GM19238 (cell line): ENCODE measurements at regions not wholly inside any gene's neighbourhood (a gene's known extent, or its start where the extent isn't known, plus 50 kb on each side); places are given as distances from the start of the nearest gene placed in this dataset.
"Not testable (repeated sequence)": the region's sequence is repeated elsewhere in the genome, so short reads cannot be mapped to it uniquely, and the experiment has no call there.

ENCODE experiments used
- DNase-seq: peaks from one replicate; pipeline ENCODE4 v3.0.0; 2011; ENCODE audit warnings: low spot score; ENCODE audit not compliant: insufficient read length

GRCh38 chr18:4781873-4782272, 326.8 kb upstream of the DLGAP1 start:
- DNase-seq: no peak

DNA sequence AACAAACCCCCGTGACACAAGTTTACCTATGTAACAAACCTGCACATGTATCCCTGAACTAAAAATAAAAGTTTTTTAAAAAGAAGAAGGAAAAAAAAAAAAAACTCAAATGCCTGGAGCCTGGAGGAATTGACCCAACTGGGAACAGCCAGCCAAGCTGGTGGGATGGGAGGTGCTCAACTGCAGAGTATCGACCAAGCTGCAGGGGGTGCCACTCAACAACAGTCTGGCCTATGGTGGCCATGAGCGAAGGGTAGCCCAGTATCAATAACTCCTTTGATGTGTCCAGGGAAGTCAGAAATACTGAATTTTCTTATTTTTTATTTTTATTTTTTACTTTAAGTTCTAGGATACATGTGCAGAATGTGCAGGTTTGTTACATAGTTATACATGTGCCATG, 310.3 kb upstream of the DLGAP1 start:
- DNase-seq: no peak

GRCh38 chr18:4762330-4762729, 307.2 kb upstream of the DLGAP1 start:
- DNase-seq: no peak

- DNase-seq: no peak
These were observed 303.9 kb upstream of the DLGAP1 start for GRCh38 chr18:4758980-4759379.

DNA sequence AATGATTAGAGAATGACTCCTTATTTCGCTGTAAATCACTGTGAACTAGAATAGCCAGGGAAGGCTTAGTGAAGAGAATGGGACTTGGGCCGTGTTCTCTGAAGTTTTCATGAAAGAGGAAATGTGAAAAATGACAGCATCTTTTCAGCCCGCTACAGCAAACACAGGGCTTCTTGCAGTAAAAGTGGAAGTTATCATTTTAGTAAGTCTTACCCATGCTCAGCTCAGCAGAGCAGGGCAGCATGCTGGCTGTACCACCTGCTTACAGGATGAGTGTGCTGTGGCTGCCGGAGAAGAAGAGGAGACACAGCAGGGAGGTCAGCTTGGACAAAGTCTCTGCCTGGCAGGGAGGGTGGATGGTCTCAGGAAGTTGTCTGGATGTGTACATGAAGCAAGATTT, 300.7 kb upstream of the DLGAP1 start:
- no peak for DNase-seq

GRCh38 chr18:4753151-4753550, 298.0 kb upstream of the DLGAP1 start:
- DNase-seq: not testable (repeated sequence)

GRCh38 chr18:4751523-4751922, 296.4 kb upstream of the DLGAP1 start:
- no peak for DNase-seq

- no peak for DNase-seq
These were observed 295.6 kb upstream of the DLGAP1 start for GRCh38 chr18:4750393-4751346.

- no peak for DNase-seq
These were observed 293.9 kb upstream of the DLGAP1 start for GRCh38 chr18:4748975-4749374.

DNA sequence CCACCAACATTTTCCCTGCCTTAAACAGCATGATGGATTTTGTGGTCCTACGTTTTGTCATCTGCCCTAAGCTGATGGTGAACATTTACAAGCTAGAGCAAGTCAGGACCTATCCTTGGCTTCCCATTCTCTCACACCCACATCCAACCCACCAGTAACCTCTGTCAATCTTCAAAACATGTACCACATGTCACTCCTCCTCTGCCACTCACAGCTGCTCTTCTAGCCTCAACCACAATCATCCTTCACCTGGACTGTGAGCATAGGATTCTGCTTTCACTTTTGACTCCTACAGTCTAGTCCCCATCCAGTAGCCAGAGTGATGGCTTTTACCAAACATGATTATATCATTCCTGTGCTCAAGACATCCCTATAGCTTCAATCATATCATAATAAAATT, 279.8 kb upstream of the DLGAP1 start:
- DNase-seq: no peak

DNA sequence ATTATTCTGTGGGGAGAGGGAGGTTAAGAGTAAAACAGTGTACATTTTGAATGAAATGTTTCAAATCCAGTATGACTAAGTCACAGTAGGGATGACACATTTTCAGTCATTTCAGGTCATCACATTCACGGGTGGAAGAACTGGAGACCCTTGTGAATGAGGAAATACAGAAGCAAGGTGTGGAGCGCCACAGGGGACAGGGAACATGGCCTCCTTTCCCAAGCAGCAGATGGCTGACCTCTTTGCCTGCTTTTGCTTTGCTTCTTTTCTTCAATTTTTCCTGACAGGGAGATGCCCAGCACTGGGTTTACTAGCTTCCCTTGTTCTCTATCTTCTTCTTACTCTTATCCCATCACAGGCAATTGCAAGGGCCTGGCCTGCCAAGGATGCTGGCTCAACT, 278.9 kb upstream of the DLGAP1 start:
- DNase-seq: no peak

DNA sequence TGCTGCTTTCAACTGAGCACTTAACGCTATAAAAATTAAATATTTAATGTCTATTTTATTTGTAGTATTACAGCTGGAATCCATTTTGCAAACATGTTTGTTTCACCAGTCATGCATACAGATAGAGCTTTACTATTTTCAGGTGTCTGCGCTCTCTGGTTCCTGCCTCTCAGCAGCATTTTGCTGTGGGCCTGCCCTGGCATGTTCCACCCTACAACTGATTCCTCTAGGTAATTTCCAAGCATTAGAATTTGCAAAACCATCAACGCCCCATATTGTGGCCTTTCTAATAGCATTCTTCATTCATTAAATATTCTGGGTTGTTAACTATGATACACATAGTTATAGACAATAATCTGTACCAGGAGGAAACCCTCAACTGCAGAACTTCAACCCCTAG, 266.4 kb upstream of the DLGAP1 start:
- no peak for DNase-seq

- DNase-seq: no peak
These were observed 265.4 kb upstream of the DLGAP1 start for GRCh38 chr18:4720518-4720917.

GRCh38 chr18:4705894-4706293, 250.8 kb upstream of the DLGAP1 start:
- no peak for DNase-seq

DNA sequence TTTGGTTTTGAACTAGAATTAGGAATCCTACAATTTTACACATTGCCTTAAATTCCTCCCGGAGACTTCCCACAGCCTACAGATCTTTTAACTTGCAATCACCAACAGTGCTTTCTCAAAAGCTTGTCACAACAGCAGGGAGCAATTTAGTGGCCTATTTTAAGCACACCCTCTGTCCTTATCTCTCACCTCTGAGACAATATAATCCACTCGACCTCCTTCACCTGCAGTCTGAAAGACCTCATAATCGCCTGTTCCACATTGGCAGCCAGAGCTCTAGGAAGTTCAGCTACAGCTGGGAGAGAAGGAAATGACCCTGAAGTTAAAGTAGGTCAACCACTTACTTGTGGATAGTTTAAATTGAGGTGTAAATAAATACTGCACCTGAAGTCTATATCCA, 249.7 kb upstream of the DLGAP1 start:
- no peak for DNase-seq

DNA sequence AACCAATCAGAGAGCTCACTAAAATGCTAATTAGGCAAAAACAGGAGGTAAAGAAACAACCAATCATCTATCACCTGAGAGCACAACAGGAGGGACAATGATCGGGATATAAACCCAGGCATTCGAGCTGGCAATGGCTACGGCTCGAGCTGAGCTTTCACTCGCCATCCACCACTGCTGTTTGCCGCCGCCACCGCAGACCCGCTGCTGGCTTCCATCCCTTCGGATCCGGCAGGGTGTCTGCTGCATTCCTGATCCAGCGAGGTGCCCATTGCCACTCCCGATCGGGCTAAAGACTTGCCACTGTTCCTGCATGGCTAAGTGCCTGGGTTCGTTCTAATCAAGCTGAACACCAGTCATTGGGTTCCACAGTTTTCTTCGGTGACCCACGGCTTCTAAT, 236.7 kb upstream of the DLGAP1 start:
- DNase-seq: no peak

DNA sequence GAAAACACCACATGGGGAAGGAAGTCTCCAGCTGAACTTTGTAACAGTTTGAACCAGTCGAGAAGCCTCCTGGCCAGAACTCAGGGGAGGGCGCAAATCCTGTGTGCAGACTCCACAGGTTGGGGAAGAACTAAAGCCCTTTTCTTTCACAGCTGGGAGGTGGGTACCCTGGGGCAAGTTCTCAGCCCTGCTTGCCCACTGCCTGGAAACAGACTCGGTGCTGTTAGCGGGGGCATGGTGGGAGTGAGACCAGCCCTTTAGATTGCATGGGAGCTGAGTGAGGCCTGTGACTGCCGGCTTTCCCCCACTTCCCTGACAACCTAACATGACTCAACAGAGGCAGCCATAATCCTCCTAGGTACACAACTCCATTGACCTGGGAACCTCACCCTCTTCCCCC, 223.6 kb upstream of the DLGAP1 start:
- not testable (repeated sequence) for DNase-seq

DNA sequence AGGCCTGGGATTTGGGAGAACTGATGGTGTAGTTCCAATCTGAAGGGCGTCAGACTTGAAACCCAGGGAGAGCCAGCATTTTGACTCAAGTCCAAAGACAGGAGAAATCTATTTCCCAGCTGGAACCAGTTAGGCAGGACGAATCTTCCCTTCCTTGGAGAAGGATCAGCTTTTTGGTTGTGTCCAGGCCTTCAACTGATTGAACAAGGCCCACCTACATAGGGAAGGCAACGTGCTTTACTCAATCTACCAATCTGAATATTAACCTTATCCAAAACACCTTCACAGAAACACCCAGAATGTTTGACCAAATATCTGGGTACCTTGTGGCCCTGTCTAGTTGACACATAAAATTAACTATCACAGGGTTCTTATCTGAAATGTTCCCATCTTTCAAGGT, 221.9 kb upstream of the DLGAP1 start:
- DNase-seq: no peak

DNA sequence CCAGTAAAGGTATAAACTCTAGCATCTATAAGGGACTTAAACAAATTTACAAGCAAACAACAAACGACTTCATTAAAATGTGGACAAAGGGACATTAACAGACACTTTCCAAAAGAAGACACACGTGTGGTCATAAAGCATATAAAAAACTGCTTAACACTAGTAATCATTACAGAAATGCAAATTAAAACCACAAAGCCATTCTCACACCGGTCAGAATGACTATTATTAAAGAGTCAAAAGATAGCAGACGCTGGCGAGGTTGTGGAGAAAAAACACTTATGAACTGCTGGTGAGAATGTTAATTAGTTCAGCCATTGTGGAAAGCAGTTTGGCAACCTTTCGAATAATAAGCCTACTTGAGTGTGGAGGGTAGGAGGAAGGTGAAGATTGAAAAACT, 217.1 kb upstream of the DLGAP1 start:
- no peak for DNase-seq

GRCh38 chr18:4658804-4659203, 203.7 kb upstream of the DLGAP1 start:
- no peak for DNase-seq

GRCh38 chr18:4653418-4653817, 198.3 kb upstream of the DLGAP1 start:
- no peak for DNase-seq

- DNase-seq: no peak
These were observed 186.8 kb upstream of the DLGAP1 start for GRCh38 chr18:4641771-4642368.
